Right ventricle myocardium superior (tissue), 1 donor: ENCODE measurements at regions not wholly inside any gene's neighbourhood (a gene's known extent, or its start where the extent isn't known, plus 50 kb on each side); places are given as distances from the start of the nearest gene placed in this dataset.
"Not testable (repeated sequence)": the region's sequence is repeated elsewhere in the genome, so short reads cannot be mapped to it uniquely, and the experiment has no call there.

Experiments
- ATAC-seq: fragments of 200-7000 bp; cut with Tn5 transposase; one replicate; pipeline ENCODE4 v1.9.1; 2020; ENCODE audit warnings: mild to moderate bottlenecking; ENCODE audit not compliant: poor library complexity
- DNase-seq: peaks from one replicate; pipeline ENCODE4 v3.0.0-alpha.2; 2020
- intact Hi-C: fragments of 100-400 bp; cut with DNase I; formaldehyde crosslinking; loops from one replicate; pipeline ENCODE4 v1.11.2; 2022
- donor health status: DM: no; HTN: yes; CAD: no; lungs with severe emphysema.

DNA sequence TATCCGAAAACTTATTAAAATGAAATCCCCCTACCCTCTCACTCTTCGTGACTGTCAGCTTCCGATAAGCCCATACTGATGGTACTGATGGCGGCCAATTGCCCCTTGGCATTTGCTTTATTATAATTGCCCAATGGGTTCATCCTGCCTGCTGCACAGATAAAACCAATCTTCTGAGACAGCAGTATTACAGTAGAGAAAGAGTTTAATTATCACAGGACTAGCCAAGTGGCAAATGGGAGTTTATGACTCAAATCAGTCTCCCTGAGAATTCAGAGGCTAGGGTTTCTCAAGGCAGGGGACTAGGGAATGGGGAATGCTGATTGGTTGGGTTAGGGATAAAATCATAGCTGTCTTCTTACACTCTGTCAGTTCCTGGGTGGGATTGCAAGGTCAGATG is 259.5 kb downstream of the SOD2 start:
- ATAC-seq, result no peak
- intact Hi-C loops, result no loop called here

DNA sequence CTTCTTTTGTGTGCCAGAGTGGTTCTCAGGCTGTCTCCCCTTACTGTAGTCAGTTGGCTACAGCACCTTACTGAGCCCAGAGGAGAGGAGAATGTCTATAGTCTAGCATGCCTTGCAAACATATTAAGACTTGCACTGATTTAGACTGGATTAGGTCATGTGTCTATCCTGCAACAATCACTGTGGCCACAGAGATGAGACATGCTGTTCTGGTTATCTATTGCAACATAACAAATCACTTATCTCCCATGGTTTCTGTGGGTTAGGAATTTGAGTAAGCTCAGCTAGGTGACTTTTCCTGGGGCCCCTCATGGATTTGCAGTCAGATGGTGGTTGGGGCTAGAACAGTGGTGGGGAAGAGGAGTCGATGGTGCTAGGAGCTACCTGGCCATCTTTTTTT is 261.3 kb downstream of the SOD2 start:
- ATAC-seq (no peak), DNase-seq (no peak)
- intact Hi-C loops, result no loop called here

More for the DNA sequence above, 259.5 kb downstream of the SOD2 start:
- DNase-seq, result no peak

DNA sequence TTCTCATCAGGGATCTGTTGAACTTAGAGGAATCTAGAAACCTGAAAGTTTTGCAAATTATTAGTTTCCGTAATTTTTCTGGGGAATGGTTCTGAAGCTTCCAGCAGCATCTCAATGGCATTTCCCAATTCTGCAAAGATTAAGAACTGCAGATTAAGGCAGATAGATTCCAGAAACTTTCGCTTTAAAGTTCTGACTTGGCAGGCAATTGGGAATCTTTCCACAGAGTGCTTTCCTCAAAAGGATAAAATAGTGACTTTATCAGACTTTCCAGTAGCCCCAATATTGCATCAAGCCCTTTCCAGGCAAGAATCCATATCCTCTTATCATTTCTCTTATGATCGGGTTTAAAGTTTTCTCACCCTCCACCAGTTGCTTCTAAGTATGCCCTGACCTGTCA is 261.1 kb downstream of the FNDC1 start:
- ATAC-seq, result no peak
- intact Hi-C loops, result no loop called here
- DNase-seq, result no peak

DNA sequence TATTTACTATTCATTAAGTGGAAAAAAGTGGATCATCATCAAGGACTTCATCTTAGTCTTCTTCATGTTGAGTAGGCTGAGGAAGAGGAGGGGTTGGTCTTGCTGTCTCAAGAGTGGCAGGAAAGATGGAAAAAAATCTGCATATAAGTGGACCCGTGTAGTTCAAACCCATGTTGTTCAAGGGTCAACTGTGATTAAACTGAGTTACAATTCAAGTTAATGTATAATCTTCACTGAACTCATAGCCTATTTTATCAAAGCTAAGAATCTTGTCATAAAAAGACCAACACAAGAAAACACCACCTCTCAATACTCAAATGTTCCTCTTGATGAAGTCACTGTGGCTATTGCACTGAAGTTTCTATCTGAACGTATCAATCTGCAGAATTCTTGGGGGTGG is 260.2 kb downstream of the FNDC1 start:
- DNase-seq (no peak), ATAC-seq (no peak)
- intact Hi-C loops, result no loop called here

DNA sequence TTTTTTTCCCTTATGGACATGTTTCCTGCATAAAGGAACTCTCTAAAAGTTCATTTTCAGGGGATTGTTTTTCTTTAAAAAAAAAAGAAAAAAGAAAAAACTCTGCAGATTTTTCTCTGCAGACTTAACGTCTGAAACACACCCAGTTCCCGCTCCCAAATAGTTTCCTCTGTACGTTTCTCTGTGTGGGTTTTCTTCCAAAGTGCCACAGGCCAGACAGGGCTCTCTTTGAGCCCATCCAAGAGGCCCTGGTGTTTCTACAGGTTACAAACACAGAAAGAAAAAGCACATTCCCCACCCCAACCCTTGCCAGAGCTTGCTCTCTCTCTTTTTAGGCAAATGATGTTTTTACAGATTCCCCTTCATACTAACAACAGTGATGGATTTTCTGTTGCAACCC is 258.6 kb downstream of the FNDC1 start:
- ATAC-seq (no peak), DNase-seq (no peak)
- intact Hi-C loops, result no loop called here

DNA sequence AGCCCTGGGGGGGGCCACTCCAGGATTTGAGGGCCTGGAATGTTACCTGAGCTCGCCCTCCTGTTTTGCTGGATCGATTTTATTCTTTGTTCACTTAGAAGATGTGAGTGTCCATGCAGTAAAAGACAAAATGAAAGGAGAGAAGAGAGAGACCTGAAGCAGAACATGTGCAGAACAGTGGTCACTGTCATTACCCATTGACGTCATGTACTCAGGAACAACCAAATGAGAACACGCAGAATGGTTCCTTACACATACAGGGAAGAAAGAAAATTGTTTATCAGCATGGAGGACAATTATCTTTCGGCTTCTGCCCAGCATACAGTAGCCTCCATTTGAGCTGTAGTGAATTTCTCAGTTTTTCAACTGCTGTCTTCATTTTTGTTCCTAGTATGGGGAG is 258.1 kb downstream of the FNDC1 start:
- intact Hi-C loops, result no loop called here
- DNase-seq, result no peak
- ATAC-seq, result no peak

DNA sequence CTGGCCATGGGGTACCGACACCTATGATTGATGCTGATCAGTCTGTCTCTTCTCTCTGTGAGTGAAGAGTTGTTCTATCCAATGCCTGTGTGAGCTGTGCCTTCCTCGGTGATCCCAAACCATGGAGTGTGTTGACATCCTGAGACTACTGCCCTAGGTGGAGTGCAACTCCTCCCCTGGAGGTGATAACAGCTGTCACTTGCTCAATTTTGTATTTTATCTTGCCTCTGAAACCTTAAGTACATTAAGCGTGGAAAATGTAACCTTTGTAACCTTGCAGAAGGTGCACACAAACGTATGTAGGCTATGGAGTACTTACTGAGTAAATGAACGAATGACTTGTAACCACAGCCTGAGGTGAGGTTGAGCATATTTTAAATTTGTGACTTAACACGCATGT is 256.2 kb downstream of the FNDC1 start:
- intact Hi-C loops, result no loop called here
- DNase-seq, result no peak
- no peak for ATAC-seq

DNA sequence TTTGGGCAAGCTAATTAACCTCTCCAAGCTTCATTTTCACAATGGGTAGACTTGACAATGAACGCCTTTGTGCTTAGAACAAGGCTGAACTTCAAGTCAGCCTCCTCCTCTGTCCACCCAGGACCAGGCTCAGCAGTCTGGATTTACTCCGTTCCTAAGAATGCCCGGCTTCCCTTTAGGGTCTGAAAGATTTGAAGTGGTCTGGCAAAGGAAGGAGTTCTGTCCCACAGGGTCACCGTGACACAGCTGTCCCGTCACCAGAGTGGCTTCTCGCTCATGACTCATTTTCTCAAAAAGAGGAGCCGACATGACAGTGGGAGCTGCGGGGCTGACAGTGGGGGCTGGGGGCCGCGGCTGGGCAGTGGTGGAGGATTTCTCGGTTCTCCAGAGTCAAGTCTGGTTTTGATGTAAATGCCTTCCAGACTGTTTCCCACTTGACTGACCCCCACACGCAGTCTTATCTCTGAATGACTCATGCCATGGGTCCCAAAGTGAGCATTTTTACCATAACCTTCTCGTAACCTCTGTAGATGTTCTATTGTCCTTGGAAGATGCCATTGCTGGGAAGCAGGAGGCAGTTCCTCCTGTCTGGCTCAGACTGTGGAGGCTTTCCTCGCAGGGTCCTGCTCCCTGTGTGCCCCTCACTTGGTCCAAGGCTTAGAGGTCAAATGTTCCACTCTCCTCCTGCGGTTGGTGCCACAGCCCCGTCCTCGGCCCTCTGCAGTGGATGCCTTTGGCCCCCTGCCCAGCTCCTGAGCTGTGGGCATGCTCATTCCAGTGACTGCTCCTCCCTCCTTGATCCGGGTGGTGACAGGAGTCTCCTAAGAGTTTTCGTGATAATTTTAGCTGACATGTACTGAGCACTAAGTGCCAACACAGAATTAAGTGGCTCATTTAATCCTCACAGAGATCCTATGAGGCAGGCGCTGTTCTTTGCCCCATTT is 253.1 kb downstream of the FNDC1 start:
- intact Hi-C loops, result no loop called here
- ATAC-seq (peak; percentile 78), DNase-seq (peak; percentile 57)

DNA sequence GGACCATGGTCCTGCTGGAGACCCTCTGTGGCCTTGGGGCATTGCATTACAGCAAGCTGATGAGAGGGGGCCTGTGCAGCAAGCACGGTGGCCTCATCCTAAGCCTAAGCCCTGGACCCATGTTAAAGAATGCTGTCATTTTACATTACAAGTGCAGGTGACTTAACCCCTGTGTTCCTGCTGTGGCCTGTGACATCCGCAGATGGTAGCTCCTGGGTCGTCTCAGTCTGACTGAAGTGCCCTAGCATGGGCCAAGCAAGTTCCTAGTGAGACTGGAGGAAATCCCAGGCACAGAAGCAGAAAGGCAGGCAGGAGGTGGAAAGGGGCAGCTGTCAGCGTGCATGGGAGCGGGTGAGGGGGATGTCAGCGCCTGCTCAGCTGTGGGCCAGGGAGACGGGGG is 252.4 kb downstream of the FNDC1 start:
- ATAC-seq (no peak), DNase-seq (no peak)
- intact Hi-C loops, result no loop called here

DNA sequence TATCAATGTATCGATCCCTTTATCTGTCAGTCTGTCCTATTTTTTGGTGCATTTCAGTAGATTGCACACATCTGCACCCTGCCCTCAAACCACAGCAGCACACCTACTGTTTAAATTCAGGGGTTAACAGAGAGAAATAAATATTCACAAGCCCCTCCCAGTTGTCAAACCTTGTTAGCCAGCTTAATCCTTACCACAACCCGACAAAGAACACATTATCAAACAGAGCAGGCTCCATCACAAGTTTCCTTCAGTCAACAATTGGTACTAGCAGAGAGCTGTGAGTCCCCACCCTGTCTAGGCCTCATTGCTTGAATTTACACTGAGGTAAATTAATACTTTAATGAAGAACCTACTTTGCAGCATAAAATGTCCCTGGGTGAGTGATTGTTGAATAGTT is 249.8 kb downstream of the FNDC1 start:
- intact Hi-C loops, result no loop called here
- no peak for DNase-seq
- ATAC-seq, result no peak

DNA sequence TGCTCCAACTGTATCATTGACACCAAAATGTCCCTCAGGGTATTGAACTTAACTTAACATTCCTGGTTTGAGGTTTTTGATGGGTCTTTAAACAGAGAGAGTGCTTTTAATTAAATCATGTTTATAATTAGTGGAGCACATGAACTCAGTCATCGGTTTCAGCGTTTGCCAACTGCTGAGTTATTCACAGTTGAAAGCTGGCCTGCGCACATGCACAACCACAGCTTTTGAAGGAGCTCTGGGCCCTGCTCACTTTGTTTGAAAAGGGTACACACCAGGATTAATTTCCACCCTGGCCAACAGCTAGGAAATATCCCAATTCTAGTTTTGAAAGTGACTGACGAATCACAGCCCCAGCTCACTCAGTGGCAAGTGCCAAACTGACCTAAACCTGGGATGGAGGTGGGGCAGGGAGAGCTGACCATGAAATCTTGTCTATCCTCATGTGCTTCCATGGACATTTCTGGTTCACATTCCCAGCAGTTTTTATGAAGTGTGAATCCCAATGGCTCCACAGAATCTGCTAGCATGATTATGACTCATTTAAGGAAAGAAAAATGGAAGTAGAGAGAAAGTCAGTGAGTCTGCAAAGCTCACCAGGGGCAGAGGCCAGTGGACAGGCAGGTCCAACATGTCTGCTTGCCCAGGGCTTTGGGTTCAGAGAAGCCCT is 247.8 kb downstream of the FNDC1 start:
- no peak for ATAC-seq
- no peak for DNase-seq
- intact Hi-C loops, result no loop called here

DNA sequence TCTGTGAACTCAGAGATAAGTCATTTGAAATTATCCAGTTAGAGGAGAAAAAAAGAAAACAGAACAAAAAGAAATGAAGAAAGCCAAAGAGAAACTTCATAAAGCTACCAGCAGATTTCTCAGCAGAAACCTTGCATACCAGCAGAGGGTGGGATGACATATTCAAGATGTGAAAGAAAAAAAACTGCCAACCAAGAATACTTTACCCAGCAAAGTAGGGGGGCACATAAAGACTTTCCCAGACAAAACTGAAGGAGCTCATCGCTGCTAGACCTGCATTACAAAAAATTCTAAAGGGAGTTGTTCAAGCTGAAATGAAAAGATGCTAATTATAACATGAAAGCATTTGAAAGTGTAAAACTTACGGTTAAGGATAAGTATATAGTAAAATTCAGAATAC is 246.3 kb downstream of the FNDC1 start:
- ATAC-seq (no peak), DNase-seq (no peak)
- intact Hi-C loops, result no loop called here

DNA sequence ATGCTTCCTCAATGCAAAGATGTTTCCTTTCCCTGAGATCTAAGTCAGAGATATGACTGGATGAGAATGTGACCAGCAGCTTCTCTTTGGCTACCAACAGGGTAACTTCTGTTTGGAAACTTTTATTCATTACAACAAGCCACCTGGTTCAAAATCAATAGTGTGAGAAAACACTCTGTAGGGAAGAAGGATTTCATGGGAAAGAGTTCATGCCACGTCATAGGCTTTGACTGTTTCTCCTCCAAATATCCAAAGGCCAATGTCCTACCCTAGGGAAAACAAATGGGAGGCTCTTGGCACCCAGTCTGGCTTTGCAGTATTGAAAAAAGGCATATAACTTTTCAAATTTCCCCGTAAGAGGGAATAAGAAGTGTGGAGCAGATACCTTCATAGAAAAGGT is 245.5 kb downstream of the FNDC1 start:
- no peak for ATAC-seq
- intact Hi-C loops, result no loop called here
- DNase-seq, result no peak

DNA sequence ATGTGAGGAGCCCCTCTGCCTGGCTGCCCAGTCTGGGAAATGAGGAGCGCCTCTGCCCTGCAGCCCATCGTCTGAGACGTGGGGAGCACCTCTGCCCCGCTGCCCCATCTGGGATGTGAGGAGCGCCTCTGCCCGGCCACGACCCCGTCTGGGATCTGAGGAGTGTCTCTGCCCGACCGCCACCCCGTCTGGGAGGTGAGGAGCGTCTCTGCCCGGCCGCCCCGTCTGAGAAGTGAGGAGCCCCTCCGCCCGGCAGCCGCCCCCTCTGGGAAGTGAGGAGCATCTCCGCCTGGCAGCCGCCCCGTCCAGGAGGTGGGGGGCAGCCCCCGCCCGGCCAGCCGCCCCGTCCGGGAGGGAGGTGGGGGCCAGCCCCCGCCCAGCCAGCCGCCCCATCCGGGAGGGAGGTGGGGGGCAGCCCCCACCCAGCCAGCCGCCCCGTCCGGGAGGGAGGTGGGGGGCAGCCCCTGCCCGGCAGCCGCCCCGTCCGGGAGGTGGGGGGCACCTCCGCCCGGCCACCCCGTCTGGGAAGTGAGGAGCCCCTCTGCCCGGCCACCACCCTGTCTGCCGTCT is 238.1 kb downstream of the FNDC1 start:
- ATAC-seq, DNase-seq, intact Hi-C loops: not testable (repeated sequence)

DNA sequence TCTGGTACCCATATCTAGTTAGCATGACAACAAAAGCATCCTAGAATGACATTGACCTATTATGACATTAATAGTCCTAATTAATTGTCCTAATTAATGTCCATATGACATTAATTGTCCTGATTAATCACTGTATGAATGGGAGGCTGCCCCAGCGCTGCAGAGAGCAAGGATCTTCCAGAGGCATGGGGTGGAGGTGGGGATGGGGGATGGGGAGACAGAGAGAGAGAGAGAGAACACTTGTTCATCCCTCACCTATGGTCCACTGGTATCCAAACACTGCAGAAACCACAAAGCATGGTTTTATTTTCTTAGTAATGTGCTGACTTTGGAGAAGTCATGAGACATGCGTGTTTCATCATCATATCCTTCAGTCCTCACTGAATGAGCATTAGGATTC is 235.1 kb downstream of the FNDC1 start:
- intact Hi-C loops, result no loop called here
- ATAC-seq, result no peak
- DNase-seq, result no peak

DNA sequence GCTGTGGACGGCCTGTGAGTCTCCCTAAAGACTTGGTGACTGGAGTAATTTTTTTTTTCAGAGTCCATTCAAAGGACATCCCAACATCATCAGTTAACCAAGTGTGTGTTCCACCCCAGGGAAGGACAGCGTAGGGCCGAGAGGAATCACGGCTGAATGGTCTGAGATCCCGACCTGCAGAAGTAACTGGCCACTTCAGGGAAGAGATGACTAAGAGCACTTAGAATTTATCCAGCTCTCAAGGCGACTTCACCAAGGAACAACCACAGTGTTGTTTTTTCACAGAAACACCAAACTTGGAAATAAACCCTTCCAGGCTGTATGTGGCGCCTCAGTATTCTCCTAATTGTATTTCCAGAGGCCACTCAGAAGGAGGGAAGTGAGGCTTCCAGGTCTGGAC is 231.6 kb downstream of the FNDC1 start:
- ATAC-seq (no peak), DNase-seq (no peak)
- intact Hi-C loops, result no loop called here

DNA sequence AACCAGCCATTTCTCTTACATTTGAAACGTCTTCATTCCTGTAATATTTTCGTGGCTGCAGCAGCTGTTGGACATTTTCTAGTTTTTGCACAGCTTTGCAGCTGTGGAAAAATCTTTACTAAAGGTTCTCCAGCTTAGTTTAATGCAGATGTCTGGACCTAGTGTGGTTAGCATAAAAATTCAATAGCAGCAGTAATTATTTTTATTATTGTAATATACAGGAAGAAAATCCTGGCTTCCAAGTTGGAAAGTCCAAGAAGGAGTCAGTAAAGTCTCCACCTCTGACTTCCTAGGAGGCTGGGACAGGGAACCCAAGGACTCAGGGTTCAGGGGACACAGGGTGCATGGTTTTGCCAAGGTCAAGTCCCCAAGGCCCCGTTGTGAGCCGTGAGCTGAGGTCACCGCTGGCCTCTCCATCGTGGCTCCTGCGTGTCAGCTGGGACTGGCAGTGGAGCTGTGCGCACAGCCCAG is 230.6 kb downstream of the FNDC1 start:
- intact Hi-C loops, result no loop called here
- ATAC-seq, result peak; percentile 45
- DNase-seq, result no peak

DNA sequence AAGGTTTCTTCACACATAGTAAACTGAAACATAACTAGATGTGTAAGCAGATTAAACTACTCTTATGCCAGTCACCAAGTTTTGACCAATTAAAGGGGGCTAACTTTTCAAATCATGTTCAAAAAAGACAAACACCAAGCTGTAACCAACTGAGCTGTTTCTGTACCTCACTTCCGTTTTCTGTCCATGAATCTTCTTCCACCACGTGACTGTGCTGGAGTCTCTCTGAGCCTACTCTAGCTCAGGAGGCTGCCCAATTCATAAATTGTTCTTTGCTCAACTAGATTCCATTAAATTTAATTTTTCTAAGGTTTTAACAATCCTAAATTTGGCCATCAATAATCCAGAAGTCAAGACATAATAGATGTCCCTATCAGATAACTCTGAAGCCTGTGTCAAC is 229.4 kb downstream of the FNDC1 start:
- DNase-seq (no peak), ATAC-seq (no peak)
- intact Hi-C loops, result no loop called here

DNA sequence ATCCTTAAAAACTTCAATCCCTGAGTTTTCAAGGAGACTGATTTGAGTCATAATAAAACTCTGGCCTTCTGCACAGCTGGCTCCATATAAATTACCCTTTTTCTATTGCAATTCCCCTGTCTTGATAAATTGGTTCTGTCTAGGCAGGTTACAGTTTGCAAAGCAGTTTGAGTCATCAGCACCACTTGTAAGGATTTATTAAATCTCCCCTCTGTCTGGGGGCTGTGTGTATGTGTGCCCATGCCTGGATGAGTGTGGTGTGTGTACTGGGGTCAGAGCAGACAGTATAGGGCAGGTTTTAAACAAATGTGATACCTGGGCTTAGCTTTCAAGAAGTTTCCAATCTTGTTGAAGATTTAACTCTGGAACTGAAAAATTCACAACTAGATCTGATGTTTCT is 228.6 kb downstream of the FNDC1 start:
- ATAC-seq, result no peak
- DNase-seq, result no peak
- intact Hi-C loops, result no loop called here

DNA sequence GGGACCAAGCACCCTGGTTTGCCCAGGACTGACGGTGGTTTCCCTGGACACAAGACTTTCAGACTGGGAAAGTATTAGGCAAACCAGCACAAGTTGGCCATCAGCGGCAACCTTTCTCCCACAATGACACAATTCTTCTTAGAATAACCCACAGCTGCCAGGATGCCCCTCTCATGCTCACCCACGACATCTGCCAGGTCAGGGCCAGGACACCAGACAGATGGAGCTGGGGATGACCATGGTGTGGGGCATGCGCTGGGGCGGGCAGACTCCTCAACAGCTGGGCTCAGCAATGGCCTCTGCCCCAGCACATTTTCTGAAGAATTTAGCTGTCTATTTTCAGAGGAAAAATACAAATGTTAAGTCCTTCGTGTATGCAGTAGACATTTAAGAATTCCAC is 226.4 kb downstream of the FNDC1 start:
- no peak for ATAC-seq
- intact Hi-C loops, result no loop called here
- DNase-seq, result no peak
